ENCODE measurements at regions not wholly inside any gene's neighbourhood (a gene's known extent, or its start where the extent isn't known, plus 50 kb on each side); places are given as distances from the start of the nearest gene placed in this dataset.

DNA sequence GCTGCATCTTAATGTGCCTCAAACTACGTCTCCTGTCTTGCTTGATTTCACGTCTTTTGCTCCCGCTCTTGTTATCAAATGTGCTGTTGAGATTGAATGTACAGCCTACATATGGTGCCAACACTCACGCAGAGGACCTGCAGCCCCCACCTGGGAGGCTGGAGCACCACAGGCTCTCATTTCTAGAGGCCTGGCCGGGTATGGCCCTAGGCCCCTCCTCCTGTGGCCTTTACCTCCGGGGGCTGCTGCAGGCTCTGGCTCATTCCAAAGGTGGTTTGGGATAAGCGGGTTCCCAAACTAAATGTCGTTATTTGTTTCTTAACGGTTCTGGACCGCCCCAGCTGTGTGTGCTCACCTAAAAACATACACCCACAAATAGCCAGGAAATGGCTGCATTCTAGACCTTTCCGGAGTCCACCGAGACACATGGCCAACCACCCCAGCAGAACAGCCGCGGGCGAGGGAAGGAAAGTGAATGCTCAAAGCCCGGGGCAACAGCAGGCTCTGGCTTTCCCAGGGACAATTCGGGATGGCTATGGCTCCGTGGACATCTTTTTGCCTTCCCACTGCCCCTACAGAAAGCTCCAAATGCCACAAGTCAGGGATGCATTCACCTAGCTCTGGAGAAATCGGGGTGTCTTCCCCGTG, 105.9 kb downstream of the ENGASE start:
- no peak overlapping the region for H3K27ac ChIP-seq (ENCODE audit: insufficient read depth, low read length, poor library complexity, severe bottlenecking)
- no peaks in the 10 kb centered on the region for H3K4me1 ChIP-seq (ENCODE audit: control insufficient read depth, insufficient read depth, low read length, poor library complexity, severe bottlenecking)
- DNase-seq (no peak), ATAC-seq (ENCODE audit: low read depth in 2 of 2) (no peak)
- H3K9me3 ChIP-seq (ENCODE audit: control insufficient read depth in 2 of 2, low read length in 2 of 2), result no peaks in the 10 kb centered on the region
- H3K4me3 ChIP-seq (ENCODE audit: low read depth, low read length), result no peak overlapping the region
- Mint-ChIP-seq H3K9me3 (no peaks in the 10 kb centered on the region), H3K36me3 (no peaks in the 10 kb centered on the region), H3K4me1 (peaks cover 0 to 4% (median 0%) of the 10 kb centered on the region in 4 donors), H3K27me3 (peaks cover 21% of the 10 kb centered on the region), H3K4me3 (no peak overlapping the region), H3K27ac (no peak overlapping the region)
- H3K36me3 ChIP-seq (ENCODE audit: control insufficient read depth, insufficient read depth, low read length), result no peaks in the 10 kb centered on the region
- no peaks in the 10 kb centered on the region for H3K27me3 ChIP-seq (ENCODE audit: control insufficient read depth, insufficient read depth, low read length)

DNA sequence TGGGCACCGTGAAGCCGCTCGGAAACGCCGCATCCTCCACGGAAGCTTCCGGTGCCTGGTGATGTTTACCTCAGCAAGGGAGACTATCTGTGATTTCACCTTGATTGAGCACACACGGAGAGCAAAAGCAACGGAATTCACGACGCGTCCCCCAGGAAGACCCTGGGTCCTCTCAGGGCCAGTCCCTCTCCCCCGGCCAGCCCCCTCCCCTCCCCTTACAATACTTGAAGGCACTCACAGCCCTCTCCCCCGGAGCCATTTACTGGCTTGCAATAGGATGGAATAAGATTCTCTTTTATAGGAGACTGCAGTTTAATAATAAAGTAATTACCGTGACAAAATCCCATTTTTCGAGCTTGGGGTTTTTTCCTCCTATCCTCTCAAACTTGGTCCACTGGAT, 104.7 kb downstream of the ENGASE start:
- H3K9me3 ChIP-seq (ENCODE audit: control insufficient read depth in 2 of 2, low read length in 2 of 2), result no peaks in the 10 kb centered on the region
- Mint-ChIP-seq H3K27me3 (peaks cover 16% of the 10 kb centered on the region), H3K4me3 (no peak overlapping the region), H3K36me3 (no peaks in the 10 kb centered on the region), H3K27ac (no peak overlapping the region), H3K9me3 (no peaks in the 10 kb centered on the region), H3K4me1 (peaks cover 0 to 4% (median 0%) of the 10 kb centered on the region in 4 donors)
- no peak for DNase-seq
- H3K4me3 ChIP-seq (ENCODE audit: low read depth, low read length), result no peak overlapping the region
- H3K27ac ChIP-seq (ENCODE audit: insufficient read depth, low read length, poor library complexity, severe bottlenecking), result no peak overlapping the region
- no peaks in the 10 kb centered on the region for H3K36me3 ChIP-seq (ENCODE audit: control insufficient read depth, insufficient read depth, low read length)
- no peaks in the 10 kb centered on the region for H3K27me3 ChIP-seq (ENCODE audit: control insufficient read depth, insufficient read depth, low read length)
- H3K4me1 ChIP-seq (ENCODE audit: control insufficient read depth, insufficient read depth, low read length, poor library complexity, severe bottlenecking), result no peaks in the 10 kb centered on the region
- ATAC-seq (ENCODE audit: low read depth in 2 of 2), result no peak

DNA sequence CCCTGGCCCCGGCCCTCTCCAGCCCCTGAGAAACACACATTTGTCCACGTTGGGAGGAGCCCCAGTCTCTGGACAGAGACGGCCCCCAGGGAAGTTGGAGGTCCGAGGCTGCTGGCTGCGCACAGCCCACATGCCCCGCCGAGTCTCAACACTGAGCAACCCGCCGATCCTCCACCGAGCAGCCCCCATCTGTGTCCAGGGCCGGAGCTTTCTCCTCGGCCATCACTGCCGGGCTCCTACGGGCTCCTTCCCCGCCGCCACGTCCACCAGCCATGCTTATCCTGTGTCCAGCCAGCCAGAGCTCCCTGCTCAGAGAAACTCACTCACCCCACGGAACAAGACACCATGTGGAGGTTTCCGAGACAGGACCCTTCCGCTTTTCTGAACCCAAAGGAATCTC, 103.3 kb downstream of the ENGASE start:
- Mint-ChIP-seq H3K9me3 (no peaks in the 10 kb centered on the region), H3K4me3 (no peak overlapping the region), H3K27me3 (peaks cover 5% of the 10 kb centered on the region), H3K27ac (no peak overlapping the region), H3K4me1 (peaks cover 0 to 2% (median 0%) of the 10 kb centered on the region in 4 donors), H3K36me3 (no peaks in the 10 kb centered on the region)
- DNase-seq, result no peak
- no peaks in the 10 kb centered on the region for H3K27me3 ChIP-seq (ENCODE audit: control insufficient read depth, insufficient read depth, low read length)
- no peak overlapping the region for H3K4me3 ChIP-seq (ENCODE audit: low read depth, low read length)
- H3K36me3 ChIP-seq (ENCODE audit: control insufficient read depth, insufficient read depth, low read length), result no peaks in the 10 kb centered on the region
- no peaks in the 10 kb centered on the region for H3K4me1 ChIP-seq (ENCODE audit: control insufficient read depth, insufficient read depth, low read length, poor library complexity, severe bottlenecking)
- no peak for ATAC-seq (ENCODE audit: low read depth in 2 of 2)
- no peak overlapping the region for H3K27ac ChIP-seq (ENCODE audit: insufficient read depth, low read length, poor library complexity, severe bottlenecking)
- H3K9me3 ChIP-seq (ENCODE audit: control insufficient read depth in 2 of 2, low read length in 2 of 2), result no peaks in the 10 kb centered on the region

DNA sequence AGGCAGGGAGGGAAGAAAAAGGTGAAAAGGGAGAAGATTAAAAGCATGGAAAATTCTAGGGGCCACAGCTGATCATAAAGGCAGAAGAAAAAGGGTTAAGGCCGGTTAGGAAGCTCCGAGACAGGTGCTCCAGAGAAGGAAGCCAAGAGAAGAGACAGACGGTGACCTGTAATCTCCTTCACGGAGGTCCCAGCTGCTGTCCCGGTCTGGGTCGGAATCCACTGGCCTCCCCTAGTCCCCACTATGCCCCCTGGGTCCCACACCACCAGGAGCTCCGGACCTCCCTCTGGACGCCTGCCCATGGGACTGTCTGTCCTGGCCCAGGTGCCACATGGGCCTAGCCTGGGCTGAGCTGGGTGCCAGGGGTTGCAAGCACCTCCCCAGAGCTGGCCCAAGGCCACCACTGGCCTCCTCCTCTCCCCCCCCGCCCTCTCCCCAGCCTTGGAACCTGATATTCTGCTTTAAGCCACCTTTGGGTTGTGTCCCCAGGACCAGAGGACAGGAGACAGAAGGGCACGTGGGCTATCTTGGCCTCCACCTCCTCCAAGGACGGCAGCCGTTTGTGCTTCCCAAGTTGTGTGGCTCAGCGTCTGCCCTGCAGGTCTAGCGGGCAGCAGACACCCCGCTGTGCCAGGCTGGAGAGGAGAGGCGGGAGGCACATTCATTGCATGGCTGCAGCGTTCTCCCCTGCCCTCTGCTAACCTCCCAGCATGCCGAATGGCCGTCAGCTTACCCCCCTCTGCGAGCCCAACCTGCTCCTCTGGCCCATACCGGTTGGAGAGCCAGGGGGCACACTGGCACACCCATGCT, 102.4 kb downstream of the ENGASE start:
- Histone ChIP-seq H3K36me3 (ENCODE audit: control insufficient read depth, insufficient read depth, low read length) (no peaks in the 10 kb centered on the region), H3K4me1 (ENCODE audit: control insufficient read depth, insufficient read depth, low read length, poor library complexity, severe bottlenecking) (no peaks in the 10 kb centered on the region), H3K27ac (ENCODE audit: insufficient read depth, low read length, poor library complexity, severe bottlenecking) (no peak overlapping the region), H3K9me3 (ENCODE audit: control insufficient read depth in 2 of 2, low read length in 2 of 2) (no peaks in the 10 kb centered on the region), H3K27me3 (ENCODE audit: control insufficient read depth, insufficient read depth, low read length) (no peaks in the 10 kb centered on the region), H3K4me3 (ENCODE audit: low read depth, low read length) (no peak overlapping the region)
- peaks cover 2% of the 10 kb centered on the region for H3K27me3 Mint-ChIP-seq
- DNase-seq (no peak), ATAC-seq (ENCODE audit: low read depth in 2 of 2) (no peak)
- no peaks in the 10 kb centered on the region for H3K9me3 Mint-ChIP-seq
- peaks cover 0 to under 1% (median 0%) of the 10 kb centered on the region in 4 donors for H3K4me1 Mint-ChIP-seq
- H3K36me3 Mint-ChIP-seq, result no peaks in the 10 kb centered on the region
- H3K4me3 Mint-ChIP-seq, result no peak overlapping the region
- no peak overlapping the region for H3K27ac Mint-ChIP-seq

DNA sequence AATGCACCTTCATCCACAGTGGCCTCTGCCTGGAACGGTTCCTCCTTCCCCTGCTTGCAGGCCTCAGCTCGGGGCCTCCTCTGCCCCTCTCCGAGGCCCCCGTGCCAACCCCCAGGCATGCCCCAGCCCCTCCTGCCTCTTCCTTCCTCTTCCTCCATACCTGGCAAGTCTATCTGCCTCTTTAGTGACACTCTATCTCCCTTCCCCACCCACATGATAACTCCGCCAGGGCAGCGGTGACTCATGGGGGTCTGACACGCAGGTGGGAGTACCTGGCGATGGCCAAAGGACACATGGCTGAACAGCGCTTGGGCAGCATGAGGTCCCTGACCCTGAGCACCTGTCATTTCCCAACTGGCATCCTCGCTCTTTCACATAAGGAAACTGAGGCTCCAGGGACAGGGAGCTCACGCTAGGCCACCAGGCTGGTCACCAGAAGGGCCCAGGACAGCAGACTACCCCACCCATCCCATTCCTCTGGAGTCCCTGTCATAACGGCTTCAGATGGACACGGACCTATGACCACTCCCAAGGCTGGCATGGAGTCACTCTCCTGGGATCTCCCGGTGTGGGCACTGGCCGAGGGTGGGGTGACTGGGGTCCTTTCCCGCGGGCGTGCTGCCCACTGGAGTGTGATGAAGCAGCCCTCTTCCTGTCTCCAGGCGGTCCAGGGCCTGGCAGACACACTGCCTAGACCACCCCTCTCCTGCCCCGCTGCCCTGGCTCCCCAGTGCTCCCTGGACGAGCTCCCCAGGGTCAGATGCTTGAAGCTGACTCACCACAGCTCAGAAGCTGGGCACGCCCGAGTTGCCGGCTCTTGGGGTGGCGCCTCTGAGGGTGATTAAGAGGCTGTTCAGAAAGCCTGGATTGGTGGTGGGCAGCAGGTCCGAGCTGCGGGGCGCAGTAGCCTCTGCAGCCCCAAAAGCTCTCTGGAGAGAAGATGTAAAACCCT, 100.6 kb downstream of the ENGASE start:
- Histone ChIP-seq H3K27ac (ENCODE audit: insufficient read depth, low read length, poor library complexity, severe bottlenecking) (no peak overlapping the region), H3K27me3 (ENCODE audit: control insufficient read depth, insufficient read depth, low read length) (no peaks in the 10 kb centered on the region), H3K4me3 (ENCODE audit: low read depth, low read length) (no peak overlapping the region), H3K9me3 (ENCODE audit: control insufficient read depth in 2 of 2, low read length in 2 of 2) (no peaks in the 10 kb centered on the region), H3K4me1 (ENCODE audit: control insufficient read depth, insufficient read depth, low read length, poor library complexity, severe bottlenecking) (no peaks in the 10 kb centered on the region), H3K36me3 (ENCODE audit: control insufficient read depth, insufficient read depth, low read length) (no peaks in the 10 kb centered on the region)
- H3K4me3 Mint-ChIP-seq, result no peak overlapping the region
- no peaks in the 10 kb centered on the region for H3K36me3 Mint-ChIP-seq
- DNase-seq (no peak), ATAC-seq (ENCODE audit: low read depth in 2 of 2) (no peak)
- H3K27ac Mint-ChIP-seq, result no peak overlapping the region
- H3K4me1 Mint-ChIP-seq, result no peaks in the 10 kb centered on the region
- no peaks in the 10 kb centered on the region for H3K9me3 Mint-ChIP-seq
- peaks cover 4% of the 10 kb centered on the region for H3K27me3 Mint-ChIP-seq

DNA sequence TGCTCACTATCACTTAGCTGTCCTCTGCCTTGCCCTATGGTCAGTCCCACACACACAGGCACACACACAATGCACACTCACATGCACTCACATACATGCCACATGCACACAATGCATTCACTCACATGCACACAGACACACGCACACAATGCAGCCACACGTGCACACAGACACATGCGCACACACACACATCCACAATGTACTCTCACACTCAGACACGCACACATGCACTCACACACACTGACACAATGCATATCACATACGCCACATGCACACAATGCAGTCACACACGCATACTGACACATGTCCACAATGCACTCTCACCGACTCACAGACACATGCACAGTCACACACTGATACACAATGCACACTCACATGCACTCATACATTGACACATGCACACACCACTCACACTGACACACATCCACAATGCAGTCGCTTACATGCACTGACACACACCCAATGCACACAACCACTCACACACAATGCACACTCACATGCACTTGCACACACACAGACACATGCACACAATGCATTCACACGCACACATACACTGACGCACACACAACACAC, 99.7 kb downstream of the ENGASE start:
- no peak overlapping the region for H3K27ac ChIP-seq (ENCODE audit: insufficient read depth, low read length, poor library complexity, severe bottlenecking)
- no peaks in the 10 kb centered on the region for H3K9me3 ChIP-seq (ENCODE audit: control insufficient read depth in 2 of 2, low read length in 2 of 2)
- no peaks in the 10 kb centered on the region for H3K27me3 ChIP-seq (ENCODE audit: control insufficient read depth, insufficient read depth, low read length)
- no peak for DNase-seq
- no peak for ATAC-seq (ENCODE audit: low read depth in 2 of 2)
- Mint-ChIP-seq H3K4me3 (no peak overlapping the region), H3K27ac (no peak overlapping the region), H3K36me3 (no peaks in the 10 kb centered on the region), H3K27me3 (peaks cover 4% of the 10 kb centered on the region), H3K9me3 (no peaks in the 10 kb centered on the region), H3K4me1 (no peaks in the 10 kb centered on the region)
- H3K4me1 ChIP-seq (ENCODE audit: control insufficient read depth, insufficient read depth, low read length, poor library complexity, severe bottlenecking), result no peaks in the 10 kb centered on the region
- H3K36me3 ChIP-seq (ENCODE audit: control insufficient read depth, insufficient read depth, low read length), result no peaks in the 10 kb centered on the region
- H3K4me3 ChIP-seq (ENCODE audit: low read depth, low read length), result no peak overlapping the region

DNA sequence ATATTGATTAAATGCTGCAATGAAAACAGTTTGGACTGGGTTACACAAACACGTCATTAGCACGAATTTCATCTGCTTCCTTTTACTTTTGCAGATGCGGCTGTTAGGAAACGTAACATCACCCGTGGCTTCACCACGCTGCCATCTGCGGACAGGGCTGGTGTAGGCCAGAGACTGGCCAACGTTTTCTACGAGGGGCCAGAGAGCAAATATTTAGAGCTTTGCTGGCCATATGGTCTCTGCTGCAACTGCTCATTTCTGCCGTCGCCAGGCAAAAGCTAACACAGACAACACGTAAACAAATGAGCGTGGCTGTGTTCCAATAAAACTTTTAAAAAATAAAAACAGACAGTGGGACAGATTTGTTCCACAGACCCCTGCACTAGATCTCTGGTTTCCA, 96.6 kb downstream of the ENGASE start:
- Histone ChIP-seq H3K4me1 (ENCODE audit: control insufficient read depth, insufficient read depth, low read length, poor library complexity, severe bottlenecking) (no peaks in the 10 kb centered on the region), H3K4me3 (ENCODE audit: low read depth, low read length) (no peak overlapping the region), H3K27me3 (ENCODE audit: control insufficient read depth, insufficient read depth, low read length) (no peaks in the 10 kb centered on the region), H3K36me3 (ENCODE audit: control insufficient read depth, insufficient read depth, low read length) (no peaks in the 10 kb centered on the region), H3K9me3 (ENCODE audit: control insufficient read depth in 2 of 2, low read length in 2 of 2) (no peaks in the 10 kb centered on the region), H3K27ac (ENCODE audit: insufficient read depth, low read length, poor library complexity, severe bottlenecking) (no peak overlapping the region)
- H3K9me3 Mint-ChIP-seq, result no peaks in the 10 kb centered on the region
- H3K36me3 Mint-ChIP-seq, result no peaks in the 10 kb centered on the region
- H3K4me1 Mint-ChIP-seq, result no peaks in the 10 kb centered on the region
- H3K27ac Mint-ChIP-seq, result no peak overlapping the region
- ATAC-seq (ENCODE audit: low read depth in 2 of 2) (no peak), DNase-seq (no peak)
- H3K27me3 Mint-ChIP-seq, result peaks cover 10% of the 10 kb centered on the region
- H3K4me3 Mint-ChIP-seq, result no peak overlapping the region

Measured in CD4-positive, CD25-positive, alpha-beta regulatory T cell (primary cell).